GM18499 (cell line): ENCODE measurements at regions not wholly inside any gene's neighbourhood (a gene's known extent, or its start where the extent isn't known, plus 50 kb on each side); places are given as distances from the start of the nearest gene placed in this dataset.

ENCODE experiments used
- ATAC-seq: cut with Tn5 transposase; IDR thresholded peaks from one replicate; pipeline ENCODE4 v1.9.1; 2021; ENCODE audit warnings: moderate number of reproducible peaks; ENCODE audit not compliant: insufficient read depth, unreplicated experiment

GRCh38 chr10:52438119-52438518, 124.0 kb downstream of the DKK1 start:
- ATAC-seq = no peak

- no peak for ATAC-seq
These were observed 126.7 kb downstream of the DKK1 start for GRCh38 chr10:52440612-52441285.

- no peak for ATAC-seq
These were observed 128.5 kb downstream of the DKK1 start for GRCh38 chr10:52442576-52442975.

GRCh38 chr10:52443419-52444388, 129.6 kb downstream of the DKK1 start:
- no peak for ATAC-seq

GRCh38 chr10:52446391-52446790, 132.3 kb downstream of the DKK1 start:
- ATAC-seq = no peak

- no peak for ATAC-seq
These were observed 133.9 kb downstream of the DKK1 start for GRCh38 chr10:52447931-52448353.

- no peak for ATAC-seq
These were observed 136.7 kb downstream of the DKK1 start for GRCh38 chr10:52450762-52451291.

- no peak for ATAC-seq
These were observed 137.7 kb downstream of the DKK1 start for GRCh38 chr10:52451817-52452216.

- no peak for ATAC-seq
These were observed 138.8 kb downstream of the DKK1 start for GRCh38 chr10:52452600-52453493.

GRCh38 chr10:52453501-52453900, 139.4 kb downstream of the DKK1 start:
- ATAC-seq = no peak

- no peak for ATAC-seq
These were observed 140.4 kb downstream of the DKK1 start for GRCh38 chr10:52454491-52454890.

GRCh38 chr10:52455098-52455497, 141.0 kb downstream of the DKK1 start:
- no peak for ATAC-seq

- no peak for ATAC-seq
These were observed 145.0 kb downstream of the DKK1 start for GRCh38 chr10:52459097-52459496.

GRCh38 chr10:52463826-52464225, 149.7 kb downstream of the DKK1 start:
- ATAC-seq = no peak

- no peak for ATAC-seq
These were observed 150.5 kb downstream of the DKK1 start for GRCh38 chr10:52464368-52465124.

- ATAC-seq = no peak
These were observed 151.1 kb downstream of the DKK1 start for GRCh38 chr10:52465202-52465601.

- no peak for ATAC-seq
These were observed 152.4 kb downstream of the DKK1 start for GRCh38 chr10:52466464-52466863.

- ATAC-seq = no peak
These were observed 156.1 kb downstream of the DKK1 start for GRCh38 chr10:52469970-52470705.
